Posterior cingulate gyrus (tissue), 11 donors: ENCODE measurements at regions not wholly inside any gene's neighbourhood (a gene's known extent, or its start where the extent isn't known, plus 50 kb on each side); places are given as distances from the start of the nearest gene placed in this dataset.
A peak's percentile ranks its signal among the peaks of the same experiment; 100 is the strongest.

Experiments
- DNase-seq, 10 donors: peaks; one replicate each; pipeline versions ENCODE4 v3.0.0 to v3.0.0-alpha.2; 2020 to 2021; ENCODE audit warnings: mixed read lengths in 3 of 10
- intact Hi-C: fragments of 100-400 bp; cut with DNase I; formaldehyde crosslinking; loops from one replicate; pipeline ENCODE4 v1.15.1; 2023

DNA sequence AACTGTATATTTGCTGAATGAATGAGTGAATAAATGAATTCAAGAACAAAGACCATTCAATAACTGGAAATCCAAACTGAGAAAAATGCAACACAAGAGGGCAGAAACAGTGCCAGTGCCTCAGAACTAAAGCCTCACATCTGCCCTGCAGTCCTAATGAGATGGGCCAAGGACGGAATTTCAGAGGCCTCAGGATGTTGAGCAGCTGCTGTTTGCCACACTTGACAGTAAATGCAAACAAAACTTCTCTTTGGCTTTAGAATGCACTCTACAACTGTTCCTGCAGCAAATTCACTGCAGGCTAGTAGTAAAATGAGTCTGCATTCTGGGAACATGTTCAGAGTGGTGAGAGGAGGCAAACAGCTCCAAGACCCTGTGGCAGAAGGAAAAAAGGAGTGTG lies 177.6 kb upstream of the LRFN2 start:
- DNase-seq: no peak
- intact Hi-C loops: no loop called here

DNA sequence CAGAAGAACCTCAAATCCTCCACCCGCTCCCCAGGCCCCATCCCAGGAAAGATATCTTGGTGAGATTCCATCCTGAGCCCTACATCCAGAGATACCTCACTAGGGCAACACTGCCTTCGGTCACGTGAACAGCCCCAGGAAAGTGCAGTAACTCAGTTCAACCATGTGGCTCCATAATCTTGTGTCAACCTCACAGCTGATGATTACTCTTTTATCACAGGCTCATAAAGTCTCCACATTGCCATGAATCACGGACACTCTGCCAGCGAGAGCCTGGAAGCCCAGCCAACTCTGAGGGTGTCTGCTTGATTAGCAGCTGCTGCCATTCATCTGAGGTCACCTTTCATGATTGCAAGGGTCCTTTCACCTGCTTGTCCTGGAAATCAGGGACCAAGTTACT lies 175.8 kb upstream of the LRFN2 start:
- intact Hi-C loops: no loop called here
- DNase-seq: no peak

DNA sequence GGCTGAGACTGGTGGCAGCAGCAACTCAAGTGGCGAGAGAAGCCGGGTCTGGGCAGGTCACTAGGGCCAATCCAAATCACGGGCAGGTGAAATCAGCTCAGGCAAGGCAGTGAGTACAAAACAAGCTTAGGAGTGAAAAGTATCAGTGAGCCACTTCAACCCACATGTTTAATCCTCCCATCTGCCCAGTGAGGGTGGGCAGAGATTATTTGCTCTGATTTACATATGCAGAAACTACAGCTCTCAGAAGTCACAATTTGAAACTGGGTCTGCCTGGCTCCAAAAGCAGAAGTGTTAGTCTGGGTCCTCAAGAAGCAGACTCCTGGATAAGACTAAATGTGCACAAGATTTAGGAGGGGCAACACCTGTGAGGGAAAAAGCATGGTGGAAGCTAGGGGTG lies 173.7 kb upstream of the LRFN2 start:
- intact Hi-C loops: no loop called here
- no peak for DNase-seq

DNA sequence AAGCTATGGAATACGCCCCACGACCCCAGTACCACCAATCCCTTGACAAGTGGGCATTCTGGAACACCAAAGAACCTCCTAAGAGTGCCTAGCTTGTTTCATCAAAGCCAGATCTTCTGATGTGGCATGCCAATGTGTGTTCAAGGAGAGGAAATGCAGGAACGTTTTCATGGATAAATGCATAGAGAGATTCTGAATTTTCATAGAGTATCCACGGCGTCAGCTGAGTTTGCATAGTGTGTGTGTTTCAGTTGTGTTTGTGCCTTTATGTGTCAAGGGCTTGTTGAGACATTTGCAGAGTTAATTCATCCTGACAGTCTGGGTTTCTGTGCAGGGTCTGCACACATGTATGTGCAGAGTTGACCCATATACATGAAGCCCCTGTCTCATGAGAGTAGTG lies 172.7 kb upstream of the LRFN2 start:
- intact Hi-C loops: no loop called here
- DNase-seq: no peak

DNA sequence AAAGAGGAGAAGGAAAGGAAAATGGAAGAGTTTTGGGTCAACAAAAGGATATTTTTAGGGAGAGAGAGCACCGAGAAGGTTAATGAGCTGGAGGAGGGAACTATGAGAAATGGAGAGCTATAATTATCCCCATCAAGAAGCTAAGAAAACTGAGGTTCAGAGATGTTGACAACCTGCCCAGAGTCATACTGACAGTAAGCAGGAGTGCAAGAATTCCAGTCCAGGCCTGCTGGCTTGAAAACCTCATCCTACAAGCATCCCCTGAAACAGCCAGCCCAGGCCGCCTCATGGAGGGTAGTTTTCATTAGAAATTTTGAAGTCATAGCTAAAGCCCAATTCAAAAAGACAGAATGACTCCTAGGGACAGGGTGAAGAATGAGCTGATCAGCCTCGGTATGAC lies 172.1 kb upstream of the LRFN2 start:
- intact Hi-C loops: no loop called here
- DNase-seq: no peak

DNA sequence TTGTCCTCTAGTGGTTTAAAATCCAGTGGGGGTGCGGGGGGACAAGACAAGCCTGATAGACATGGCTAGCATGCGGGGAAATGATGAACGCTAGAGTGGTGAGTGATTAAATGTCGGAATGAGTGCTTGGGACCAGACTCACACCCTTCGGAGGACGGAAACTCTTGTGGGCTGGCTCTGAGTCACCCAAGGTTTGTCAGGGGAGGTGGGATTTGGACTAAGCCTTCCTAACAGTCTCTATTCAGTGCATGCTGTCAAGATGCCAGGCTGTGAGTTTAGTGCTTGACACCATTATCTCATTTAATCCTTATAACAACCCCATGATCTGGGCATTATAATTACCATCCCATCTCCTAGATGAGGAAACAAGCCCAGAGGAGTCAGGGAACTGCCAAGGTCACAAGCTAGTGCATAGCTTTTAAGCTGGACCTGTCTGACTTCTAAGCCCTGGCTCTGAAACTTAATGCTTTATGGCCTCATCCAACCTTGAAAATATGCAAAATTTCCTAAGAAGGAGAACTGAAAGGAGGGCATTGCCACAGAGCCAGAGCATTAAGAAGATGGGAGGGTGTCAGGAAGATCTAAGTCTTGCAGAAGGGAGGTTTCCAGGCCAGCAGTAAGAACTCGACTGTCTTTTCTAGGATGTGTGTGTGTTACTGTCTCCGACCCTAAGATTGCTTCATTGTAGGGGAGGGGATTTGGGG lies 168.7 kb upstream of the LRFN2 start:
- DNase-seq: no peak
- intact Hi-C loops: no loop called here

DNA sequence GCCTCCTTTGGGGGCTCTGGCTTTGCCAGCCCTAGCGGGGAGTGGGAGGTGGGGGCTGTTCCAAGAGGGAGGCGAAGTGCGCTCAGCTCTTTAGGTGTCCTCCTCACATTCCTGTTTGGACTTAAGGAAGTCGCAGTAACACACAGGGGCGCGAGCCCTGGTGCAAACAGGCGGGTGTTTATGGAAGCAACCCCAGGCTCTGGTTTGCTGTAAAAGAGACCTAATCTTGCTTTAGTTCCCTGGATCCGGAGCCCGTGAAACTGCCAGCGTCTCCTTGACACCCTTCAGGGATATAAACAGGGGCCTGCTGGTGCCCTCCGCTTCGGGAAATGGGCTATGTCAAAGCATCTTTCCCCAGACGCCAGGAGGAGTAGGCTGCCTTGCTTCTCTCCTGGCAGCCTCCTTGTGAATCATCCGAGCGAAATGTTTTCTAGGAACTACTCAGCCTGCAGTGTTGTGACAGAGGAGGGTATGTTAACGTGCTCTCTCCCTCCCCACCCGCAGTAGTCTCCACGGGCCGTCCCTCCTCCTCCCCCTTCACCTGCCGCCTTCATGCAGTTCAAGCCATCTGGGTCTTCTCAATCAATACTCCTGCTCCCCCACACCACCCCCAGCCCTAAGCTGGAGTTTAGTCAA lies 168.0 kb upstream of the LRFN2 start:
- DNase-seq: peak in 7 of 10 donors; percentile 25 to 88 (median 48)
- intact Hi-C loops: no loop called here

DNA sequence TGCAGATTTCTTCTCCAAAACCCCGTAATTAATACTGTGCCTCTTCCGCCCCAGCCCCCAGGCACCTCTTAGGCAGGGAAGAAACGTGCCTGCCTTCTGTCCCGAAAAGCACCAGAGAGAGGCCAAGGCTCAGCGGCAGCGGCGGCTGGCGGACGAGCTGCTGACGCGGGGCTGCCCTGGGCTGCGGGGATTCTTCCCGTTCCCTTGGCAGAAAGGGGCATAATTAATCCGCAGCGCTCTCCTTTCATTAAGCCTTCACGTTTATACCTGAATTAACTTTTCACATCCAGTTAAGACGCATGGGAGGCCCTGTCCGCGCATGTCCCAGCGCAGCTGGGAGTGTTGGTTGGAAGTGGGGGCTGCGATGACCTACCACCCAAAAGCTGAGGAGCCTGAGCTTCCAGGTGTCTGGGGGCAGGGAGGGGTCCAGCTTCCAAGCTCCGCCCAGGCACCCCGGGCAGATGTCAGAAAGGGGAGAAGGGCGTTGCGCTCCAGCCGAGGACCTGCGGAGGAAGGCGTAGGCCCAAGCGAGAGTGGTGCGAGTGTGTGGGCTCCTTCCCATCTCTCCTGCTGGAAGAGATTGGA lies 167.4 kb upstream of the LRFN2 start:
- intact Hi-C loops: no loop called here
- peak in 4 of 10 donors; percentile 13 to 80 (median 76) for DNase-seq

DNA sequence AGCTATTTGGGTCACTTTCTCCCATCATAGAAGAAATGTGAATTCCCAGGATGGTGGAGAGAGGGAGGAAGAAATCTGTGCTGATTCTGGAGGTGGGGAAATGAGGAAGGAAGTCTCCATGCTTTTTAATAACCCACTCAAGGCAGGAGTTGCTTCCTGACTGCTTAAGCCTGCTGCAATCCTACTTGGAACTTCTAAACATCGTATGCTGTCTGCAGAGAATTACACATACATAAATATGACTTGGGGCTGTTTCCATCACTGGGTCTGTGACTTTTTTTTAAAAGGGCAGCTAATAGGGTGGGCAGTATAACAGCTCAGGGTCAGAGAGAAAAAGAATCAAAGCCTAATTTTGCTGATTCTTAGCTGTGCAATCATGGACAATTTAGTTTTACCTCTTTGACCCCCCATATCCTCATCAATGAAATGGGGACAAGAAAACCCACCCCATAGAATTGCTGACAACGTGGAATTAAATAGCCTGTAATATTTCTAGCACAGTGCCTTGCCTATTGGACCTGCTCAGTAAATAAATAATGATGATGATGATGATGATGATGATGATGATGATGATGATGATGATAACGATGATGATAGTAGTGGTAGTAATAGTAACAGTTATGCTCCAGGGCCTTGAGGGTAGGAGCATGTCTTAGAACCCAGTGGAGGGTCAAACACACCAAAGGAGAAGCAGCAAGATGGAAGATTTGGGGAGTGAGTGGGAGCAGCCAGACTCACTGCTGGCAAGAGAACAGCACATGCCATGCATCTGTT lies 166.7 kb upstream of the LRFN2 start:
- DNase-seq: no peak
- intact Hi-C loops: no loop called here

DNA sequence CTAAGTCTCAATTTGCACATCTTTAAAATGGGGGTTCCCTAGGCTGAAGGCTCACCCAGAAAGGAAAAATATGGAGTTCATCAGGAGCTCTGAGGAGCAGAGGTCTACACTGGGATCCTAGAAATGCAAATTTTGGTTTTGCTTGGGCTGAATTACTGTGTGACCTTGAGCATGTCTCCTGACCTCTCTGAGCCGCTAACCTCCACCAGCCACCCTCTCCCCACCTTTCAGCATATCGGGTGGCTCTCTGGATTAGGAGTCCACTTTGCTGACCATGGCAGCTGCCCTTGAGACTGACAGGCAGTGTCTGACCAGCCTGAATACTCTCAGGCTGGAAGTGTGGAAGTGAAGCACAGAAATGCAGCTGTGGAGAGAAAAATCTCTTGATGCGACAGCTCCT lies 165.9 kb upstream of the LRFN2 start:
- DNase-seq: no peak
- intact Hi-C loops: no loop called here

DNA sequence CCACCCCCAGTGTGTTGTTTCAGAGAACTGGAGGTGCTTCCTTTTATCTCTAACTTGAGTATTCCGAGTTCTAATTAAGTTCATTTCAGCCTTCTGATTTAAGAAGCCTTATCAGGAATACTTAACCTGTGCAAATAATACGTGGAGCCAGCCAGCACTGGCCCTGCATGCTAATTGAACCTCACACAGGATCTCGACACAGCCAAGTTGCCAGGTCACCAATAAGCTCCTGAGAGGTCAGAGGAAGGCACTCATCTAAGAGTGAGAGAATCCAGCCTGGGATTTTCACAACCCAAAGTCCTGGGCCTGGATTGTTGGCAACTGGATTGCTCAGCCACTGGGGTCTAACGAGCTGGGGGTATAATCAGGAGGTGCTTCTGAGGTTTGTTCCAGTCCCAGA lies 157.7 kb upstream of the LRFN2 start:
- intact Hi-C loops: no loop called here
- no peak for DNase-seq

DNA sequence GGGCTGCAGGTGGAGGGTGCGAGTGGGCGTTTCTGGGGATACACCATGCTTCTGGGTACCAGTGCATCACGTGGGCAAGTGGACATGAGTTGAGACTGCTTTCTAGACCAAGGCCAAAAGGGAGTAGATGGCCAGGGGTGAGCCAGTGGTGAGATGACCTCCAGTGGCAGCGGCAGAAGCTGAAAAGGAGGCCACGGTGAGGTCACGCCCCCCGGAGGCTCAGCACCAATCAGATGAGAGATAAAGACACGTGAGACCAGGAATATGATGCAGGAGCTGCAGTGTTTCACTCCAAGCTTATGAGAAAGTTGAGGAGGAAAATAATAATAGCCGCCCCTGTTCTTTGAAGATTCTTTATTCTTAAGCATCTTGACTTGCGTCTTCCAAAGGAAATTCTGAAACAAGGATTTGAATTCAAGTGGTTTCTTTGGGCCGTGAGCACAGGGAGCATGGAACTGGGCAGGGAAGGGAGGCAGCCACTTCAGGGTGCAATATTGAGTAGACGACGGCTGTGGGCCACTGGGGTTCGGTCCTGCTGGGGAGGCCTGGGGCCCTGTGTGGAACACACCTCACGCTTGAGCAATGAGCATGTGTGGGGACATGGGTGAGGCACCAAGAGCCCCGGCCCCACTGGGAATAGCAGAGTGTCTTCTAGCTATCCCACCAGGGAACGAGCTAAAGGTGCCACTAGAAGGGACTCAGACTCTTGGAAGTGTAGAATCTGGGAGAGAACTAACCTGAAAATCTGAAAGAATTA lies 156.7 kb upstream of the LRFN2 start:
- intact Hi-C loops: no loop called here
- DNase-seq: peak in 1 of 10 donors; percentile 75

DNA sequence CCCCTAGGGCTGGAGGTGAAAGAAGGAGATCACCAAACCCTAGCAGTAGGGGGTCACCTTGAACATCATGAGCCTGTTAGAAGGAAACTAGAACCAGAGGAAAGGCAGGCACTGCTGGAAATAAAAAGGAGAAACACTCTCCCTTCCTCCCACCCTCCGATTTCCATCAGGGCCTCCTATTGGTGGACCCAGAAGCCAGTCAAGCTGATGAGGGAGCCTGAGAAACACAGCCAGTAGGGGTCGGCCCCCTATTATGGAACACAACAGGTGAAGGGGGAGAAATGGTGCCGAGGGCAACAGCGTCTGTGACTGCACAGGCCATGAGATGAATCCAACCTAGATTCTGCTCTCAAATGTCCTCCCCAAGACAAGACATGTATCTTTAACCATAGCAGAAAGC lies 156.1 kb upstream of the LRFN2 start:
- intact Hi-C loops: no loop called here

DNA sequence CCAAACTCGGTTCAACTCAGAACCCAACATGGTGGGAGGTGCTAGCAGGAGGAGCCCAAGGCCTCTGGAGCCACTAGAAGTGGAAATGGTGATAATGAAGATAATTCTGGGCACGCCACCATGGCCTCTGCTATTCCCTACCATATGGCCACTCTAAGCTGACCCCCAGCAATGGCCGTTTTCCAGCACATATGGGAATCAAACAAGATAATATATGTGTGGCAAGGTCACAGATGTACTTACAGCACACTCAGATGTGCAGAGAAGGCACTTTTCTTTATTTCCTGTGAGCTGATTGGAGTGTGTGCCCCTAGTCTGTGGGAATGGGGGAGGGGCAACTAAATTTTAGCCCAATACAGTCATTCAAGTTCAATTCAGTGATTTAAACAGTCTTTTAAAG lies 153.4 kb upstream of the LRFN2 start:
- intact Hi-C loops: no loop called here
- no peak for DNase-seq

More for the DNA sequence above, 156.1 kb upstream of the LRFN2 start:
- no peak for DNase-seq

DNA sequence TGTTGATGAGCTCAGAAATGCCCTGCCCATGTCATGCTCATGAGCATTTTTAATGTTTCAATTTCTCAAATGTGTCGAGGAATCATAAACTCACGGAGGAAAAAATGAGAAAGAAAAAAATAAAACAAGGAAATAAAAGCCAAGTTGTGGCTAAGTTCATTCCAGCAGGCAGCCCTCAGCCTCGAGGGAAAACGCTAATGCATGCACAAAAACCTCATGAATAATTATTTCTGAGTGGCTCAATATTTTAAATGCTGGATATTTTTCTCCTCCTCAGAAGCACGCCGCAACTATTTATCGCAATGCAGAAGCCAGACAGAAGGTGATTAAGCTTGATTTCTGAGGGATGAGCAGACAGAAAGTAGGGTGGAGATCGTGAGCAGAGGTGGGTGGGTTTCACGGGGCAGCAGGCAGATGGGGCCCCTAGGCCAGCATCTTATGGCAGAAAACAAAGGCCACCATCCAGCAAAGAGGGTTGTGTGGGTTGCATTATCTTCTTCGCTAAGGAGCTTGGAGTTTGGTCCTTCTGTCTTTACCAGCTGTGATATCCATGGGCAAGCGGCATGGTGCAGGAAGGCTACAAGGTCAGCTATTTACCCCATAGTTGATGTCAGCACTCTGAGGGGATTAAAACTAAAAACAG lies 151.5 kb upstream of the LRFN2 start:
- intact Hi-C loops: no loop called here
- no peak for DNase-seq

DNA sequence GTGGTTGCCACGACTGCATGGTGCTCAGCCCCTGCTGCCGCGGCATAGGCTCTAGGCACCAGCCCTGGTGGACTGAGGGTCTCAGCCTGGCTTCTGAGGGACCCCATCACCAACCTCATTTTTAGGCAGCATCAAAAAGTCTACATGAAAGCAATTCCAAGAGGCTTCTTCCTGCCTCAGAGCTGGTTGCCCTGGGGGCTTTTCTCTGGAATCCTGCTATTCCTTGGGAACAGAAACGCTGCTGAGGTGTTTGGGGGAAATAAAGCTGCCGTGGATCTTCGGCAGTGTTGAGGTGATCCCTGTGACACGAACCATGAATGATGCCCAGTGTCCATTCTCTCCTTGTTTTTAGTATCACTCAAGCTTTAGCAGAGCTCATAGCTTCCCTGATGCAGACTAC lies 148.4 kb upstream of the LRFN2 start:
- DNase-seq: no peak
- intact Hi-C loops: no loop called here

DNA sequence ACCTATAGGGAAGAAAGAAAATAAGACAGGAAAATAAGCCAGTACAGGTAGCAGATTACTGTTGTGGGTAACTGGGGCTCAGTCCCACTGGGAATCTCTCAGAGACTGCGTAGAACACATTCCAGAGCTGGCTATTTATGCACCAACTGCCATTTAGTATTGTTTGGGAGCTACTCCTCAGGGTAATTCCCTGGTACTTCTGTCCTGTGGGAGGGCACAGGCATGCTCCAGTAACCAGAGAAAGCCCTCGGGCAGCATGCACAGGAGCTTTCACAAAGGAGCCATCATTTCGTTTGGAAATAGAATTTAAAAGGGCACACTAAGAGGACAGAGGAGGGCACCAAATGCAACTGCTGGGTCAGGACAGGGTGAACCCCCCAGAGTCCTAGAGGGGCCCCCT lies 148.0 kb upstream of the LRFN2 start:
- intact Hi-C loops: no loop called here

DNA sequence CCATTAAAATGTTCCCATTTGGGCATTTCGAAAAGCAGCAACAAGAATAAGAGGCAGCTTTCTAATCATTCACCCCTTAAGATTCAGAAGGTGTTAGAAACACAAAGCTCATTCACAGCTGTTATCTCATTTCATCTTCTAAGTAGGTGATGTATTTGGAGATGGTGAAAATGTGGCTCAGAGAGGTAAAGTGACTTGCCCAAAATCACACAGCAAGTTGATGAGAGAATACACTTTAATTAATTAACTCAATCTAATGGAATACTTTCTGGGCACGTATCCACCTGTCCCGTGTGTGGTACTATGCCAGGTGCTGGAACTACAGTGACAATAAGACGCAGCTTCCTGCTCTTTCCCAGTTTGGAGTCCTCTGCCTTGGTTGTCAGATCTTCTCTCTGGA lies 147.4 kb upstream of the LRFN2 start:
- intact Hi-C loops: no loop called here
- DNase-seq: no peak

More for the DNA sequence above, 148.0 kb upstream of the LRFN2 start:
- no peak for DNase-seq

DNA sequence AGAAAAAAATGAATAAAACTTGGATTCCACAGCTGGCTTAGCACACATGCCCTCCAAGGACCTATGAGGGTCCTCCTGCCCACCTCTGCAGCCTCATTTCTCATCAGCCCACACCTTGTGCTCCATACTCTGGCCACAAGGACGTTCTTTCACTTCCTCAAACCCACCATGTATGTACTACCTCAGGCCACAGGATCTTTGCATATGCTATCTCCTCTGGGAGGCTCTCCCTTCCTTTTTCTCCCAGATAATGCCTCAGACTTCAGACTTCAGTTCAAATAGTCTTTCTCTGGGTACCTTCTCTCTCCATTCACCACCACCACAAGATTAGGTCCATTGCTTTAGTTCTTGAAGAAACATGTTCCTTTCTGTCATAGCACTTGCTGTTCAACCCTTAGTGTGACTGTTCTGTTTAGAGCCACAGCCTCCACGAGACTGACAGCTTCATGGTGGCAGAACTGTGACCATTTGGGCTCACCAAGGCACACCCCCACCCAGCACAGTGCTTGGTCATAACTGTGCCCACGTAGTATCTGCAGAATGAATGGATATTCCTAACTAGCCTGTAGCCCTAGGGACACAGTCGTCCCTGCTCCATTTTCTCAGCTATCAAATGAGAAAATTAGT lies 146.7 kb upstream of the LRFN2 start:
- intact Hi-C loops: no loop called here
- no peak for DNase-seq

DNA sequence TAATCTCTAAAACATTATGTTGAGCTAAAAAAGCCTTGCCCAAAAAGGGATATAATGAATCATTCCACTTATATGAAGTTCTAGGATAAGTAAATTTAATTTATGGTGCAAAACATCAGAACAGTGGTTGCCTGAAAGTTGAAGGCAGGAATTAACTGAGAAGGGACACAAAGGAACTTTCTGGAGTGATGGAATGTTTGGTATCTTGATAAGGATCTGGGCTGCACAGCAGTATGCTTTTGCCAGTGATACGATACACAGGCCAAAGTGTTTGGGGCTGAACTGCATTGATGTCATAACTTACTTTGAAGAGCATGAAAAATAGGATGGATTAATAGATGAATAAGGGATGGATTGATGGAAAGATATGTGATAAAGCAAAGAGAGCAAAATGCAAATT lies 146.1 kb upstream of the LRFN2 start:
- intact Hi-C loops: no loop called here
- no peak for DNase-seq
